ENCODE measurements at regions not wholly inside any gene's neighbourhood (a gene's known extent, or its start where the extent isn't known, plus 50 kb on each side); places are given as distances from the start of the nearest gene placed in this dataset.

DNA sequence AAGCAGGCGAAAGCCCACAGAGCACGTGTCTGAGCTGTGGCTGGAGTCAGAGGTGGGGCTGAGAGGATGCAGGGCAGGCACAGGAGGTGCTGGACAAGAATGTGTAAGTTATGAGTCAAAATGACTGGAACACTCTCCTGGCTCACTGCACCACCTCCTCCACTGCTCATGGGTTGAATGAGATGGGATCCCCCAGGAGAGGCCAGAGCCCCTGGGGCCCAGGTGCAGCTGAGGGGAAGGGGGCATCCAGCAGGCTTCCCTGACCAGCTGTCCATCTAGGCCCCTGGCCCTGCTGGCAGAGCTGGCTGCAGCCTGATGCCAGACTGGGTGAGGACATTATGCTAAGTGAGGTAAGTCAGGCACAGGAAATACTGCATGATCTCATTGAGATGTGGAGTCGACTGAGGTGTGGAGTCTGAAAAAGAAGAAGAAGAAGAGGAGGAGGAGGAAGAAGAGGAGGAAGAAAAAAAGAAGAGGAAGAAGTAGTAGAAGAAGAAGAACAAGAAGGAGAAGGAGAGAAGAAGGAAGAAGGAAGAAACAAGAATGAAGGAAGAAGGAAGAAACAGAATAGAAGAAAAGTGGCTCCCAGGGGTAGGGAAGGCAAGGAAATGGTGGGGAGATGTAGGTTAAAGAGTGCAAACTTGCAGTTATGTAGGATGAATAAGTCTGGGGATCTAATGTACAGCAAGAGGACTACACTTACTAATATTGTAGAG, 747.4 kb downstream of the UQCRFS1 start:
- TF ChIP-seq CTCF (IDR thresholded peaks at IDR 0.05) (no peak), POLR2A (IDR thresholded peaks at IDR 0.05) (no peak)
